GM19438 (cell line): ENCODE measurements at regions not wholly inside any gene's neighbourhood (a gene's known extent, or its start where the extent isn't known, plus 50 kb on each side); places are given as distances from the start of the nearest gene placed in this dataset.
"Not testable (repeated sequence)": the region's sequence is repeated elsewhere in the genome, so short reads cannot be mapped to it uniquely, and the experiment has no call there.

ENCODE experiments used
- ATAC-seq: cut with Tn5 transposase; IDR thresholded peaks from one replicate; pipeline ENCODE4 v1.9.1; 2021; ENCODE audit warnings: low read depth; ENCODE audit not compliant: unreplicated experiment

- no peak for ATAC-seq
These were observed 867.1 kb downstream of the DTWD2 start for GRCh38 chr5:118121258-118121657.

DNA sequence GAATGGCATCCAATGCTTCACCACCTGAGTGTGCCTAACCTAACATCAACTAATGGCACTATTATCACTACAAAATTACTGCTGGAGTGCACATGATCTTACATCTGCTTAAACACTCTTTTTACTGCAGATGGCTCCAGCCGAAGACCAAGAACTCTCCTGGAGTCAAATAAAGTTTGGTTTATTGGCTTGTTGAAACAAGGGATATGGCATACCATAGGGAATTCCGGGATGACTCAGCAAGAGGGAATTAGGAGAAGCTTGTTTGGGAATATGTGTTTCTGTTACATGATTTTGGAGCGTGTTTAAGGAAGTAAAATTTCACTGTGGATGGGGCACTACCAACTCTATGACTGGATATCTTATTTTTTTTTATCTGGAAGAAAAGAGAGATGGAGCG lies 872.6 kb downstream of the DTWD2 start:
- no peak for ATAC-seq

GRCh38 chr5:118111956-118112355 lies 876.4 kb downstream of the DTWD2 start:
- no peak for ATAC-seq

DNA sequence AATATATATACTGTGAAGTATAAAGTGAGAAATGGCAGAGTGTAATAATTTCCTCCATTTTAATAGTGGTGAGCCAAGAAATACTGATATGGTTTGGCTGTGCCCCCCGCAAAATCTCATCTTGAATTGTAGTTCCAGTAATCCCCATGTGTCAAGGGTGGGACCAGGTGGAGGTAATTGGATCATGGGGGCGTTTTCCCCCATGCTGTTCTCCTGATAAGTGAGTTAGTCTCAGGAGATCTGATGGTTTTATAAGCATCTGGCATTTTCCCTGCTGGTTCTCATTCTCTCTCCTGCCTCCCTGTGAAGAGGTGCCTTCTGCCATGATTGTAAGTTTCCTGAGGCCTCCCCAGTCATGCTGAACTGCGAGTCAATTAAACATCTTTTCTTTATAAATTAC lies 881.1 kb downstream of the DTWD2 start:
- ATAC-seq, result not testable (repeated sequence)

- no peak for ATAC-seq
These were observed 889.6 kb downstream of the DTWD2 start for GRCh38 chr5:118098716-118099115.

DNA sequence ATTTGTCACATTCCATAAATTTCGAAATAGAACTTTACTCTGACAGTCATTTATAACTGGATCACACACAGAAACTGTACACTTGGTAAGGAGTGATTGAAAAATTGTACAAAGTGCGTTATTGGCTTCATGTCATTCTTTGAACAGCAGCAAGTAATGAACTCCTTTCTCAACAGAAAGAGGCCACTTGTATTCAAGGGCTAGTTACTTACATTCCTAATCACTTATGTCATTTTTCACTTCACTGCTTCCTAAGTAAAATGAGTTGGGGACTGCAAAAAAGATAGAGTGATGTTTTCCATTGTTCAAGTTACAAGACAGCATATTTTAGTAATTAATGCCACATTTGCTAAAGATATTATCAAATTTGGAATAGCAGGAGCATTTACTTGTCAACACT lies 893.2 kb downstream of the DTWD2 start:
- ATAC-seq, result no peak

- no peak for ATAC-seq
These were observed 899.9 kb downstream of the DTWD2 start for GRCh38 chr5:118088448-118088847.

GRCh38 chr5:118076490-118076889 lies 911.9 kb downstream of the DTWD2 start:
- no peak for ATAC-seq

DNA sequence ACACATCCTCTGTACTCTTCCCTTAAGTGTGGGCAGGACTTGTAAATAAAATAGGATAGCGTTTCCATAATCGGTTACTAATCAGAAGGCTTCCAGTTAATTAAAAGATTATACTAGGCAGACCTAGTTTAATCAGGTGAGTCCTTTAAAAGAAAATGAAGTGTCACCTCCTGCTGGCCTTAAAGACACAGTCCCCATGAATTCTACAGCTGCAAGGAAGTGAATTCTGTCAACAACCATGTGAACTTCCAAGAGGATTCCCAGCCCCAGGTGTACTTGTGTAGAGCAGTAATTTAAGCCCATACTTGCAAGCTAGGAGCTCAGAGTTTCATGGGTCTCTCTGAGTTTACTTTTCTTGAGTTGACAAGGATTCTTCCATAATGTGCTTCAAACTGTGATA lies 918.3 kb downstream of the DTWD2 start:
- ATAC-seq, result no peak

- ATAC-seq, result no peak
These were observed 918.9 kb downstream of the DTWD2 start for GRCh38 chr5:118069452-118069851.

DNA sequence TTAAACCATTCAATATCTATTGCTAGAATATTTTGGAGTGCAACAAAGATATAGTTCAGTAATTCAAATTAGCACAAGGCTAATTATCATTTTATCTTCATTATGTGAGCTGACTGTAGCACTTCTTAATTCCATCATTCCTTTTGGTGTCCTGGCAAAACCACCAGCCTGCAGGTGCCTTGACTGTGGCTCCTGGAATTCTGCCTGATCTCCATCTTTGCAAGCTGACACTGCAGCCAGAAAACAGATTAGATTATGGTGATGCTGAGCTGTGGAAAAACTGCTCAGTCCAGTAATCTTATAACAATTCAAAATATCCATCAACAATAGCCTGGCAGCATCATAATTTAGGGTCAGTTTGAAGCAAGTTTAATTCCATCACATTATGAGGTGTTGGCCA lies 919.5 kb downstream of the DTWD2 start:
- no peak for ATAC-seq

DNA sequence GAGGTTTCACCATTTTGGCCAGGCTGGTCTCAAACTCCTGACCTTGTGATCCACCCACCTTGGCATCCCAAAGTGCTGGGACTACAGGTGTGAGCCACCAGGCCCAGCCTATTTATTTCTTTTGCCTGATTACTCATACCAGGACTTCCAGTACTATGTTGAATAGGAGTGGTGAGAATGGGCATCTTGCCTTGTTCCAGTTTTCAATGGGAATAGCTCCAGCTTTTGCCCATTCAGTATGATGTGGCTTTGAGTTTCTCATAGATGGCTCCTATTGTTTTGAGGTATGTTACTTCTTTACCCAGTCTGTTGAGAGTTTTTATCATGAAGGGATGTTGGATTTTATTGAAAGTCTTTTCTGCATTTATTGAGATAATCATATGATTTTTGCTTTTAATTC lies 924.5 kb downstream of the DTWD2 start:
- not testable (repeated sequence) for ATAC-seq

DNA sequence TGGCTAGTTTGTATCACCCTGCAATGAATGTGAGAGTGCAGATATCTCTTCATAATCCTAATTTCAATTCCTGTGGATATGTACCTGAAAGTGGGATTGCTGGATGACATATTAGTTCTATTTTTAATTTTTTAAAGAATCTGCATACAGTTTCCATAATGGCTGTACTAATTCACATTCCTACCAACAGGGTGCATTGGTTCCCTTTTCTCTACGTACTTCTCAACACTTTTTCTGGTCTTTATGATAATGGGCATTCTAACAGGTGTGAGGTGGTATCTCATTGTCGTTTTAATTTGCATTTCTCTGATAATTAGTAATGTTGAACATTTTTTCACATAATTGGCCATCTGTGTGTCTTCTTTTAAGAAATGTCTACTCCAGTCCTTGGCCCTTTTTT lies 927.5 kb downstream of the DTWD2 start:
- no peak for ATAC-seq

GRCh38 chr5:118052503-118052902 lies 935.8 kb downstream of the DTWD2 start:
- no peak for ATAC-seq

GRCh38 chr5:118044169-118044568 lies 944.2 kb downstream of the DTWD2 start:
- no peak for ATAC-seq

GRCh38 chr5:118043531-118043930 lies 944.8 kb downstream of the DTWD2 start:
- no peak for ATAC-seq

DNA sequence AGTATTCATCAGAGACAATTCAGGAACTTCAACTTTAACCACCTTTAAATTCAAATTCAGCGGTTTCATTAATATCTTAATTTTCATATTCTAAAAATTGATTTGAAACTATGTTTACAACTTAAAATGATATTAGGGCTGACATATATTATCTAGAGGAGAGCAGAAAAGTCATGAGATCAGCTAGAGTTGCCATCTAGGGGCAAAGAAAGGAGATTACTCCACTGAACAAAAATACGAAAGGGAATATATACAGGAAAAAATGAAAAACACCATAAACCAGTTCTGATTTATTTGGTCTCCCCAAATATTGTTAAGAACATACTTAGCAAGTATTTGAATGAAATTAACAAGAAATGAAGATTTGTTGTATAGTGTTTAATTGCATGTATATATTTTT lies 946.3 kb downstream of the DTWD2 start:
- no peak for ATAC-seq

- ATAC-seq, result no peak
These were observed 947.9 kb downstream of the DTWD2 start for GRCh38 chr5:118040496-118040895.

DNA sequence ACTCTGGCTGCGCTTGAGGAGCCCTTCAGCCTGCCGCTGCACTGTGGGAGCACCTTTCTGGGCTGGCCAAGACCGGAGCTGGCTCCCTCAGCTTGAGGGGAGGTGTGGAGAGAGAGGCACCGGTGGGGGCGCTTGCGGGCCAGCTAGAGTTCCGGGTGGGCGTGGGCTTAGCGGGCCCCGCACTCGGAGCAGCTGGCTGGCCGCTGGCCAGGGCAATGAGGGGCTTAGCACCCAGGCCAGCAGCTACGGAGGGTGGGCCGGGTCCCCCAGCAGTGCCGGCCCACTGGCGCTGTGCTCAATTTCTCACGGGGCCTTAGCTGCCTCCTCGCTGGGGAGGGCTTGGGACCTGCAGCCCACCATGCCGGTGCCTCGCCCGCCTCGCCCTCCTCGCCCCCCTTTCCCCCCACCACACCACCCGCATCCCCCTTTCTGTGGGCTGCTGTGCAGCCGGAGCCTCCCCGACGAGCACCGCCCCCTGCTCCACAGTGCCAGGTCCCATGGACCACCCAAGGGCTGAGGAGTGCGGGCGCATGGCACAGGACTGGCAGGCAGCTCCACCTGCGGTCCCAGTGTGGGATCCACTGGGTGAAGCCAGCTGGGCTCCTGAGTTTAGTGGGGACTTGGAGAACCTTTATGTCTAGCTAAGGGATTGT lies 954.5 kb downstream of the DTWD2 start:
- no peak for ATAC-seq

DNA sequence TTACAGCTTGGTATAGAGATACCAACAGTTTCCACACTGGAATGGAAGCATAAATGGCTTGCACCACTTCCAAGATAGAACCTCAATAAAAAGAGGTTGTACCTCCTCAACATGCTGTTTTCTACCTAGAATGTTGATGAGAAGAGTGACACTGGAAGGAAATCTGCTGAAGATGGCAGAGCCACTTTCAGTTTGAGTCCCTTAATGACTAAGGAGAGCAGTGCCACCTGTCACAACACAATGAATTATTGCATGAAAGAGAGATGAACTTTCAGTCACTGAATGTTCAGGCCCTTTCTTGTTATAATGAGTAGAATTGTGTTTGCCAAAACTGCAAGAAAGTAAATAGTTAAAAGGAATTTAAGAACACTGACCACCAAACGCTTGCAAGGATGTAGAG lies 958.5 kb downstream of the DTWD2 start:
- ATAC-seq, result no peak

DNA sequence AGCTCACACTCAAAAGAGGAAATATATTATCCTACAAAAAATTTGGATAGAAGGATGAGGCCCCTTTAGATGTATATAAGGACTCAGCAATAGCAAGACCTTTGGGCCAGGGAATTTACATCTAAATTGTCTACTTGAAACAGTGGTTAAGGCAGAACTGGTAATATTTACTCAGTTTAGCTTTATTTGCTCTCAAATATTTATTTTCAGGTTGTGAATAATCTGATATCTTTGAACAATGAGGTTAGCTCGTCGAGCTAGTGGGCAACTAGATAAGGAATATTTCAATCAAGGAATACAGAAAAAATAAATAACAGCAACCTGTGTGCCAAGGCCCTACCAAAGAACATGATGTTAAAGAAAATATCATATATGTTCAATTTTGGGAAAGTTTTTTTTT lies 966.3 kb downstream of the DTWD2 start:
- no peak for ATAC-seq

DNA sequence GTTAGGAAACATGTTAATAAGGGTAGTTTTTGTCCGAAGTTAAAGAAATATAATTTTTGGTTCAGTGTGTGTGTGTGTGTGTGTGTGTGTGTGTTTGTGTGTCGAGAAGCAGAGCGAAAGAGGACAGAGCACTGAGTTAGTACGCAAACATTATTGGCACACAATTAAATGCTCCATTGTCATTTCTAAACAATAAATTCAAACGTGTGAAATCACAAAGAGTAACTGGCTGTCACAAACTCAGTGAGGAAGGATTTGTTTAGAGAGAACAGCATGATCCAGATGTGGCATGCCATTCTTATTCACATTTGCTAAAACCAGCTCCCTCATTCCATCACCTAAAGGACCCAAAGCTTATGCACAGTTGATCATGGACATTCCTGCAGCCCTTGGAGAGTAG lies 970.8 kb downstream of the DTWD2 start:
- ATAC-seq, result no peak

DNA sequence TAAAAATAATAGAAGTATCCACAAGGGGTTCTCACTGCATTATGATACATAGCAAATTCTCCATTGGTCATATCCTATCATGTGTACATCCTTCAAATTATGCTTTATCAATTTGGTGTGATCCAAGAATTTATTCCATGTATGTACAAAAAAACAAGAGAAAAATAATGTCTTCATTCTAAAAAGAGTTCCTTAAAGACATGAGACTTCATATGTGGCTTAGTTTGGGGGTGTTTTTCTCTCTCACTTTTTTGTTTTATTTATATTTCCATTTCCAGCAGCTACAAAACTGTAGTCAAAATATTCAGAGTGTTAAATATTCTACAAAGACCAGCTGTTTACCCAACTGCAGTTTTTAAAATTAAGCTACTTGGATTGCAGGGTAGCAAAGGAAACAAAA lies 972.0 kb downstream of the DTWD2 start:
- no peak for ATAC-seq
